ENCODE measurements at regions not wholly inside any gene's neighbourhood (a gene's known extent, or its start where the extent isn't known, plus 50 kb on each side); places are given as distances from the start of the nearest gene placed in this dataset.

DNA sequence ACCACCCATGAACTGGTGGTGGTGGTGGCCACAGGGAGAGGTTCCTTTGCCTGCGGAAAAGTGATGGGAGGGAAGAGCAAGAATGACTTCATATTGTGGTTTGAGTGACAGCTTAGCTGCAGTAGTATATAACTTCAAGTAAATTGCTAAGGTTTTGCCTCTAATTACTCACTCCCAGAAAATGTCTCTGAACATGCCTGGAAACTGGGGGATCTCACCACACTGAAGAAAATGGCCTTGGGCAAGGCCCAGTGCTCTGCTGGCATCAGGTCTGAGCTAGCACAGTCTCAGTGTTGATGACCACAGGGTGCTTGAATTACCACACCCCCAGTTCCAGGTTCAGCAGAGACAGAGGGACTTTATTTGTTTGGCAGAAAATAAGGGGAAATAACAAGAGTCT, 2085.4 kb downstream of the ARAP2 start:
- ATAC-seq (no peak), DNase-seq (ENCODE audit: low read depth, low spot score) (no peak)
- Histone ChIP-seq H2AFZ (ENCODE audit: low read depth, low read length, poor library complexity, severe bottlenecking) (no peak overlapping the region), H3K27me3 (ENCODE audit: insufficient read depth, low read length) (no peaks in the 10 kb centered on the region), H3K9ac (ENCODE audit: low read length) (no peak overlapping the region), H3K9me2 (ENCODE audit: insufficient read depth) (no peaks in the 10 kb centered on the region), H3K4me1 (ENCODE audit: control insufficient read depth in 1 of 2, insufficient read depth in 2 of 2, low read length in 2 of 2) (no peaks in the 10 kb centered on the region), H3K27ac (ENCODE audit: low read depth, low read length) (no peak overlapping the region), H4K20me1 (ENCODE audit: insufficient read depth) (no peaks in the 10 kb centered on the region), H3K9me3 (ENCODE audit: control insufficient read depth in 1 of 2, insufficient read depth in 1 of 2, low read depth in 1 of 2, low read length in 2 of 2) (no peaks in the 10 kb centered on the region), H3K36me3 (ENCODE audit: control insufficient read depth in 1 of 2, insufficient read depth in 2 of 2, low read length in 2 of 2) (no peaks in the 10 kb centered on the region), H3K79me2 (ENCODE audit: insufficient read depth, low read length) (no peaks in the 10 kb centered on the region), H3K4me3 (replicated peaks in 1 of 2; ENCODE audit: low read depth in 1 of 2, low read length in 2 of 2) (no peak overlapping the region), H3K4me2 (ENCODE audit: low read length) (no peak overlapping the region)
- POLR2A ChIA-PET = no interaction called here
- CTCF ChIA-PET = no interaction called here
- intact Hi-C loops (cut with micrococcal nuclease) = no loop called here
- BruUV-seq (replicated peaks) = no TSS peak
- TF ChIP-seq, protein P1, sequence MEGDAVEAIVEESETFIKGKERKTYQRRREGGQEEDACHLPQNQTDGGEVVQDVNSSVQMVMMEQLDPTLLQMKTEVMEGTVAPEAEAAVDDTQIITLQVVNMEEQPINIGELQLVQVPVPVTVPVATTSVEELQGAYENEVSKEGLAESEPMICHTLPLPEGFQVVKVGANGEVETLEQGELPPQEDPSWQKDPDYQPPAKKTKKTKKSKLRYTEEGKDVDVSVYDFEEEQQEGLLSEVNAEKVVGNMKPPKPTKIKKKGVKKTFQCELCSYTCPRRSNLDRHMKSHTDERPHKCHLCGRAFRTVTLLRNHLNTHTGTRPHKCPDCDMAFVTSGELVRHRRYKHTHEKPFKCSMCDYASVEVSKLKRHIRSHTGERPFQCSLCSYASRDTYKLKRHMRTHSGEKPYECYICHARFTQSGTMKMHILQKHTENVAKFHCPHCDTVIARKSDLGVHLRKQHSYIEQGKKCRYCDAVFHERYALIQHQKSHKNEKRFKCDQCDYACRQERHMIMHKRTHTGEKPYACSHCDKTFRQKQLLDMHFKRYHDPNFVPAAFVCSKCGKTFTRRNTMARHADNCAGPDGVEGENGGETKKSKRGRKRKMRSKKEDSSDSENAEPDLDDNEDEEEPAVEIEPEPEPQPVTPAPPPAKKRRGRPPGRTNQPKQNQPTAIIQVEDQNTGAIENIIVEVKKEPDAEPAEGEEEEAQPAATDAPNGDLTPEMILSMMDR (IDR thresholded peaks at IDR 0.05 in 2 of 3, conservative IDR thresholded peaks at IDR 0.05 in 1 of 3; ENCODE audit: borderline replicate concordance in 1 of 3, insufficient read depth in 1 of 3, low read depth in 2 of 3, low read length in 2 of 3) = no peak
- TF ChIP-seq TCF7L2 (IDR thresholded peaks at IDR 0.05; ENCODE audit: borderline replicate concordance, extremely low read depth, insufficient read depth, insufficient read length) (no peak), ELF1 (IDR thresholded peaks at IDR 0.05; ENCODE audit: borderline replicate concordance, low read depth) (no peak), FOSL1 (IDR thresholded peaks at IDR 0.05; ENCODE audit: low read depth) (no peak), SP1 (IDR thresholded peaks at IDR 0.05; ENCODE audit: low read depth) (no peak), ZFX (IDR thresholded peaks at IDR 0.05) (no peak), ZBTB33 (IDR thresholded peaks at IDR 0.05; ENCODE audit: extremely low read depth, insufficient replicate concordance, low read length) (no peak), EZH2 (IDR thresholded peaks at IDR 0.05) (no peak), YY1 (IDR thresholded peaks at IDR 0.05; ENCODE audit: extremely low read depth, insufficient replicate concordance, low read depth, low read length) (no peak), POLR2AphosphoS5 (IDR thresholded peaks at IDR 0.05; ENCODE audit: low read depth, low read length) (no peak), POLR2A (IDR thresholded peaks at IDR 0.05; ENCODE audit: borderline replicate concordance, extremely low read depth, insufficient read depth, insufficient read length) (no peak), SRF (IDR thresholded peaks at IDR 0.05; ENCODE audit: low read depth) (no peak)
- RAD21 ChIA-PET (ENCODE audit: low non-redundant PET in 1 of 2, low total read pairs in 2 of 2, uncharacterized antibody in 2 of 2, unreplicated experiment in 2 of 2) = no interaction called here

Measured in HCT116 (cell line).